ENCODE measurements at regions not wholly inside any gene's neighbourhood (a gene's known extent, or its start where the extent isn't known, plus 50 kb on each side); places are given as distances from the start of the nearest gene placed in this dataset.

- no peak overlapping the region for H3K4me3 Mint-ChIP-seq
- no peaks in the 10 kb centered on the region for H3K36me3 Mint-ChIP-seq (ENCODE audit: low read depth)
- H3K4me1 Mint-ChIP-seq = no peaks in the 10 kb centered on the region
- H3K27ac Mint-ChIP-seq = no peak overlapping the region
- DNase-seq = no peak
- ATAC-seq (ENCODE audit: low read depth) = no peak
- H3K9me3 Mint-ChIP-seq = peaks cover 3% of the 10 kb centered on the region
- ChIA-PET POLR2A (no interaction called here), CTCF (no interaction called here)
- intact Hi-C loops (cut with micrococcal nuclease) = no loop called here
- H3K27me3 Mint-ChIP-seq = no peaks in the 10 kb centered on the region
- no peak for TF ChIP-seq CTCF (IDR thresholded peaks at IDR 0.05)
Measured at GRCh38 chr11:42498971-42499370, 812.8 kb upstream of the API5 start.

GRCh38 chr11:42502151-42502550 is 809.6 kb upstream of the API5 start:
- no peak for TF ChIP-seq CTCF (IDR thresholded peaks at IDR 0.05)
- Mint-ChIP-seq H3K9me3 (peaks cover 3% of the 10 kb centered on the region), H3K27ac (no peak overlapping the region), H3K36me3 (ENCODE audit: low read depth) (no peaks in the 10 kb centered on the region), H3K4me1 (no peaks in the 10 kb centered on the region), H3K27me3 (no peaks in the 10 kb centered on the region), H3K4me3 (no peak overlapping the region)
- intact Hi-C loops (cut with micrococcal nuclease) = no loop called here
- ATAC-seq (ENCODE audit: low read depth) (no peak), DNase-seq (no peak)
- POLR2A ChIA-PET = no interaction called here
- CTCF ChIA-PET = no interaction called here

- POLR2A ChIA-PET = no interaction called here
- Mint-ChIP-seq H3K27ac (no peak overlapping the region), H3K4me3 (no peak overlapping the region), H3K9me3 (no peaks in the 10 kb centered on the region), H3K36me3 (ENCODE audit: low read depth) (no peaks in the 10 kb centered on the region), H3K27me3 (no peaks in the 10 kb centered on the region), H3K4me1 (no peaks in the 10 kb centered on the region)
- ATAC-seq (ENCODE audit: low read depth) (no peak), DNase-seq (no peak)
- intact Hi-C loops (cut with micrococcal nuclease) = no loop called here
- CTCF ChIA-PET = no interaction called here
- TF ChIP-seq CTCF (IDR thresholded peaks at IDR 0.05) = no peak
Measured at GRCh38 chr11:42521994-42522393, 789.8 kb upstream of the API5 start.

- CTCF ChIA-PET = no interaction called here
- H3K27ac Mint-ChIP-seq = no peak overlapping the region
- no peak for ATAC-seq (ENCODE audit: low read depth)
- TF ChIP-seq CTCF (IDR thresholded peaks at IDR 0.05) = no peak
- POLR2A ChIA-PET = no interaction called here
- intact Hi-C loops (cut with micrococcal nuclease) = loop anchor here (2.0 kb wide), 1 partner anchor 1064 kb away; no protein-coding TSS in a partner anchor
- no peak for DNase-seq
- no peaks in the 10 kb centered on the region for H3K4me1 Mint-ChIP-seq
- H3K4me3 Mint-ChIP-seq = no peak overlapping the region
- no peaks in the 10 kb centered on the region for H3K36me3 Mint-ChIP-seq (ENCODE audit: low read depth)
- no peaks in the 10 kb centered on the region for H3K27me3 Mint-ChIP-seq
- no peaks in the 10 kb centered on the region for H3K9me3 Mint-ChIP-seq
Measured at GRCh38 chr11:42524534-42525227, 787.1 kb upstream of the API5 start.

GRCh38 chr11:42526426-42526825 is 785.4 kb upstream of the API5 start:
- CTCF ChIA-PET = no interaction called here

More at GRCh38 chr11:42526426-42526825, 785.4 kb upstream of the API5 start:
- no peak for TF ChIP-seq CTCF (IDR thresholded peaks at IDR 0.05)
- no peaks in the 10 kb centered on the region for H3K36me3 Mint-ChIP-seq (ENCODE audit: low read depth)
- no peaks in the 10 kb centered on the region for H3K27me3 Mint-ChIP-seq
- no peaks in the 10 kb centered on the region for H3K9me3 Mint-ChIP-seq
- no peak overlapping the region for H3K27ac Mint-ChIP-seq
- intact Hi-C loops (cut with micrococcal nuclease) = no loop called here
- no peak for ATAC-seq (ENCODE audit: low read depth)
- POLR2A ChIA-PET = no interaction called here
- H3K4me3 Mint-ChIP-seq = no peak overlapping the region
- DNase-seq = no peak
- no peaks in the 10 kb centered on the region for H3K4me1 Mint-ChIP-seq

Measured in activated B cell treated with CpG ODN at 0.5 μM for 24 hours (primary cell).